ENCODE measurements at regions not wholly inside any gene's neighbourhood (a gene's known extent, or its start where the extent isn't known, plus 50 kb on each side); places are given as distances from the start of the nearest gene placed in this dataset.

GRCh38 chr5:135156715-135157404 is 122.8 kb upstream of the PITX1 start (continued):
- no peak; the same call in 1 of the 2 replicates for TF ChIP-seq ZBTB43 (CRISPR knock-in tag; conservative IDR thresholded peaks at IDR 0.05)
- peak; percentile 81 for TF ChIP-seq MAX (IDR thresholded peaks at IDR 0.05)
- peak; percentile 91 for TF ChIP-seq POLR2G (IDR thresholded peaks at IDR 0.05; ENCODE audit: low read depth, low read length)
- no peak for TF ChIP-seq ZBTB40 (IDR thresholded peaks at IDR 0.05)
- no peak for TF ChIP-seq ZBTB40 (CRISPR knock-in tag; IDR thresholded peaks at IDR 0.05)
- TF ChIP-seq ERF (CRISPR knock-in tag; IDR thresholded peaks at IDR 0.05), result peak; percentile 94
- TF ChIP-seq HIC2 (CRISPR knock-in tag; IDR thresholded peaks at IDR 0.05; ENCODE audit: low read depth), result peak; percentile 92
- peak; percentile 90; the same call in 1 of the 2 replicates for TF ChIP-seq NFKBIZ (CRISPR knock-in tag; IDR thresholded peaks at IDR 0.05)
- TF ChIP-seq LBX2 (CRISPR knock-in tag; IDR thresholded peaks at IDR 0.05; ENCODE audit: borderline replicate concordance), result no peak
- peak; percentile 30; the same call in 1 of the 2 replicates for TF ChIP-seq POLR2AphosphoS5 (IDR thresholded peaks at IDR 0.05; ENCODE audit: low read depth, low read length)
- peak; percentile 49 for TF ChIP-seq GMEB1 (CRISPR knock-in tag; IDR thresholded peaks at IDR 0.05; ENCODE audit: borderline replicate concordance)
- no peak for TF ChIP-seq NR1H2 (CRISPR knock-in tag; IDR thresholded peaks at IDR 0.05; ENCODE audit: borderline replicate concordance, low read depth)
- 0 out of 2 replicates have a peak, but pooled peaks have one; percentile 59 for TF ChIP-seq ZNF879 (CRISPR knock-in tag; IDR thresholded peaks at IDR 0.05)

Measured in HepG2 (cell line).